Nephron progenitor cell (in vitro differentiated cells): ENCODE measurements at regions not wholly inside any gene's neighbourhood (a gene's known extent, or its start where the extent isn't known, plus 50 kb on each side); places are given as distances from the start of the nearest gene placed in this dataset.

Experiments used
- DNase-seq: peaks from one replicate; pipeline ENCODE4 v3.0.0; 2021
- H3K27ac Mint-ChIP-seq: 2 replicates; pipeline ENCODE4 v1.8.0; 2021; ENCODE audit warnings: mild to moderate bottlenecking, moderate library complexity, mixed read lengths
- H3K27me3 Mint-ChIP-seq: 2 replicates; pipeline ENCODE4 v1.8.0; 2021; ENCODE audit warnings: mild to moderate bottlenecking, low read depth, mixed read lengths; ENCODE audit not compliant: poor library complexity
- H3K36me3 Mint-ChIP-seq: 2 replicates; pipeline ENCODE4 v1.8.0; 2021; ENCODE audit warnings: low read depth, mixed read lengths
- H3K4me1 Mint-ChIP-seq: 2 replicates; pipeline ENCODE4 v1.8.0; 2021; ENCODE audit warnings: mixed read lengths
- H3K4me3 Mint-ChIP-seq: 2 replicates; pipeline ENCODE4 v1.8.0; 2021; ENCODE audit warnings: mild to moderate bottlenecking, moderate library complexity, mixed read lengths
- H3K9me3 Mint-ChIP-seq: 2 replicates; pipeline ENCODE4 v1.8.0; 2021; ENCODE audit warnings: mild to moderate bottlenecking, moderate library complexity, mixed read lengths
- TF ChIP-seq, protein P1 (sequence below): fragments of 200-600 bp; sonication (generic); IDR thresholded peaks from 2 replicates; pipeline ENCODE4 v1.5.0; 2021; ENCODE audit warnings: antibody characterized with exemption

DNA sequence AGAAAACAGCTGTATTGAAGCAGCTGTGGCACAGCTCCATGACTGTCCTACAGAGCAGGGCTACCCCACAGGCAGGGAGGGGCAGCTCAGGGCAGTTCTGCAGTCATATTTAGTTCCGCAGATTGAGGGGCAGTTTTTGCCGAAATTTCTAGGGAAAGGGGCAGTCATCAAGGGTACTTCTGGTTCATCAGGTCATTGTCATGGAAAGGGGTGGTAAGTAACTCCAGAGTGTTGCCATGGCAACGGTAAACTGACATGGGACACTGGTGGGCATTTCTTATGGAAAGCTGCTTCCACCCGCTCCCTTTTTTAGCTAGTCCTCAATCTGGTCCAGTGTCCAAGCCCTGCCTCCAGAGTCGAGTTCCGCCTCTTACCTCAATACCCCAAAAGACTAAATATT lies 702.8 kb downstream of the LIG4 start:
- TF ChIP-seq, protein P1, sequence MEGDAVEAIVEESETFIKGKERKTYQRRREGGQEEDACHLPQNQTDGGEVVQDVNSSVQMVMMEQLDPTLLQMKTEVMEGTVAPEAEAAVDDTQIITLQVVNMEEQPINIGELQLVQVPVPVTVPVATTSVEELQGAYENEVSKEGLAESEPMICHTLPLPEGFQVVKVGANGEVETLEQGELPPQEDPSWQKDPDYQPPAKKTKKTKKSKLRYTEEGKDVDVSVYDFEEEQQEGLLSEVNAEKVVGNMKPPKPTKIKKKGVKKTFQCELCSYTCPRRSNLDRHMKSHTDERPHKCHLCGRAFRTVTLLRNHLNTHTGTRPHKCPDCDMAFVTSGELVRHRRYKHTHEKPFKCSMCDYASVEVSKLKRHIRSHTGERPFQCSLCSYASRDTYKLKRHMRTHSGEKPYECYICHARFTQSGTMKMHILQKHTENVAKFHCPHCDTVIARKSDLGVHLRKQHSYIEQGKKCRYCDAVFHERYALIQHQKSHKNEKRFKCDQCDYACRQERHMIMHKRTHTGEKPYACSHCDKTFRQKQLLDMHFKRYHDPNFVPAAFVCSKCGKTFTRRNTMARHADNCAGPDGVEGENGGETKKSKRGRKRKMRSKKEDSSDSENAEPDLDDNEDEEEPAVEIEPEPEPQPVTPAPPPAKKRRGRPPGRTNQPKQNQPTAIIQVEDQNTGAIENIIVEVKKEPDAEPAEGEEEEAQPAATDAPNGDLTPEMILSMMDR, result no peak
- Mint-ChIP-seq H3K9me3 (no peaks in the 10 kb centered on the region), H3K27me3 (no peaks in the 10 kb centered on the region), H3K27ac (no peak overlapping the region), H3K4me1 (peaks cover 8% of the 10 kb centered on the region), H3K4me3 (no peak overlapping the region), H3K36me3 (no peaks in the 10 kb centered on the region)
- no peak for DNase-seq

GRCh38 chr13:107497661-107498060 lies 717.7 kb downstream of the LIG4 start:
- TF ChIP-seq, protein P1, result no peak
- no peak for DNase-seq
- H3K36me3 Mint-ChIP-seq, result no peaks in the 10 kb centered on the region

GRCh38 chr13:107493266-107493665 lies 722.1 kb downstream of the LIG4 start:
- Mint-ChIP-seq H3K27me3 (peaks cover 3% of the 10 kb centered on the region), H3K27ac (no peak overlapping the region), H3K9me3 (peaks cover 25% of the 10 kb centered on the region), H3K4me3 (no peak overlapping the region), H3K4me1 (no peaks in the 10 kb centered on the region), H3K36me3 (no peaks in the 10 kb centered on the region)
- DNase-seq, result no peak
- TF ChIP-seq, protein P1, result no peak

More at GRCh38 chr13:107497661-107498060, 717.7 kb downstream of the LIG4 start:
- Mint-ChIP-seq H3K4me1 (no peaks in the 10 kb centered on the region), H3K9me3 (no peaks in the 10 kb centered on the region), H3K27ac (no peak overlapping the region), H3K4me3 (no peak overlapping the region), H3K27me3 (peaks cover 4% of the 10 kb centered on the region)

- no peak overlapping the region for H3K27ac Mint-ChIP-seq
- no peaks in the 10 kb centered on the region for H3K4me1 Mint-ChIP-seq
- H3K36me3 Mint-ChIP-seq, result no peaks in the 10 kb centered on the region
- no peaks in the 10 kb centered on the region for H3K9me3 Mint-ChIP-seq
- no peak overlapping the region for H3K4me3 Mint-ChIP-seq
- TF ChIP-seq, protein P1, result no peak
- peaks cover 8% of the 10 kb centered on the region for H3K27me3 Mint-ChIP-seq
- no peak for DNase-seq
Observed at GRCh38 chr13:107482688-107483087, 732.6 kb downstream of the LIG4 start.

GRCh38 chr13:107480130-107480529 lies 735.2 kb downstream of the LIG4 start:
- Mint-ChIP-seq H3K27me3 (peaks cover 4% of the 10 kb centered on the region), H3K9me3 (no peaks in the 10 kb centered on the region), H3K27ac (no peak overlapping the region), H3K36me3 (no peaks in the 10 kb centered on the region), H3K4me1 (peaks cover 8% of the 10 kb centered on the region), H3K4me3 (no peak overlapping the region)
- DNase-seq, result no peak
- TF ChIP-seq, protein P1, result no peak

DNA sequence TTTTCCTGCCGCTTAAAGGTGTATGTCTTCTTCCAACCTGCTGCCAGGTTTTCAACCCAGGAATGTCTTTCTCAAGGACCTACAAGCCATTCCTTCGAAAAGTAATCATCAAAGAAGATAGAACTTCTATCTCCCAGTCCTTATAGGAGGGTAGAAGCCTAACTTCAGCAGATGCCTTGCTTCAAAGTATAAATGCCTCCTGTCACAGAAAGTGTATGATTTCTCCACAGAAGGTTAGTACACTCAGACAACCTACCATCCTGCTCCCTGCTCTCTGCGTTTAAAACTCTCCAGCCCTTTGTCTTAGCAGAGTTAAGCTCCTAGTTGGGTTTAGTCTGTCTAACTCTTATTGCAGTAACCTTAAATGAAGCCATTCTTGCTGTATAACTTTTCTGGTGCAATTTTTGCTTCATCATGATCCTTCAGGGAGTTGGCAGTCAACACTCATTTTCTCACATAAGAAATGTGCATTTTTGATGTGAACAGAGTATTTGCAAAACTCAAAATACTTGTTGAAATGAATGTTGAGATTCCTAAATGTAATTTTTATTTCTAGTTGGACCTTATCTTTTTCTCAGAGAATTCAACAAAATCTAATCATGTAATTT lies 737.5 kb downstream of the LIG4 start:
- Mint-ChIP-seq H3K27me3 (no peaks in the 10 kb centered on the region), H3K4me3 (no peak overlapping the region), H3K9me3 (no peaks in the 10 kb centered on the region), H3K4me1 (peaks cover 9% of the 10 kb centered on the region), H3K36me3 (no peaks in the 10 kb centered on the region), H3K27ac (no peak overlapping the region)
- TF ChIP-seq, protein P1, result no peak
- DNase-seq, result no peak
